ENCODE measurements at regions not wholly inside any gene's neighbourhood (a gene's known extent, or its start where the extent isn't known, plus 50 kb on each side); places are given as distances from the start of the nearest gene placed in this dataset.

DNA sequence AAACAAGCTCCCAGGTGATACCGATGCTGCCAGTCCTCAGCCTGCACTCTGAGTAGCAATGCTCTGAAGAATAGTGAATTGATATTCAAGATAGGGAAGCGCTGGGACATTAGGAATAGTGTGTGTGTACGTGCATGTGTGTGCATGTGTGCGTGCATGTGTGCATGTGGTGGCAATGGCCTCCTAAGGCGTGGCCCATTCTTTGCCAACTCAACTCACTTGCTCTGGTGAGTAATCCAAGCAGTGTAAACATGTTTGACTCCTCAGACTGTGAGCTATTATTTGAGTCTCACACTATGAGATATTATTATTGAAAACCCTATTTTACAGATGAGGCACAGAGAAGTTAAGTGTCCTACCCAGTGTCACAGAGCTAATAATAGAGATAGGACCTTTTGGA, 186.6 kb downstream of the RAB11FIP2 start:
- TF ChIP-seq POLR2AphosphoS5 (IDR thresholded peaks at IDR 0.05; ENCODE audit: low read depth) (no peak), JUNB (IDR thresholded peaks at IDR 0.05; ENCODE audit: unreplicated experiment) (no peak), CREB1 (CRISPR knock-in tag; IDR thresholded peaks at IDR 0.05; ENCODE audit: low read depth) (no peak)
- TF ChIP-seq, protein P1, sequence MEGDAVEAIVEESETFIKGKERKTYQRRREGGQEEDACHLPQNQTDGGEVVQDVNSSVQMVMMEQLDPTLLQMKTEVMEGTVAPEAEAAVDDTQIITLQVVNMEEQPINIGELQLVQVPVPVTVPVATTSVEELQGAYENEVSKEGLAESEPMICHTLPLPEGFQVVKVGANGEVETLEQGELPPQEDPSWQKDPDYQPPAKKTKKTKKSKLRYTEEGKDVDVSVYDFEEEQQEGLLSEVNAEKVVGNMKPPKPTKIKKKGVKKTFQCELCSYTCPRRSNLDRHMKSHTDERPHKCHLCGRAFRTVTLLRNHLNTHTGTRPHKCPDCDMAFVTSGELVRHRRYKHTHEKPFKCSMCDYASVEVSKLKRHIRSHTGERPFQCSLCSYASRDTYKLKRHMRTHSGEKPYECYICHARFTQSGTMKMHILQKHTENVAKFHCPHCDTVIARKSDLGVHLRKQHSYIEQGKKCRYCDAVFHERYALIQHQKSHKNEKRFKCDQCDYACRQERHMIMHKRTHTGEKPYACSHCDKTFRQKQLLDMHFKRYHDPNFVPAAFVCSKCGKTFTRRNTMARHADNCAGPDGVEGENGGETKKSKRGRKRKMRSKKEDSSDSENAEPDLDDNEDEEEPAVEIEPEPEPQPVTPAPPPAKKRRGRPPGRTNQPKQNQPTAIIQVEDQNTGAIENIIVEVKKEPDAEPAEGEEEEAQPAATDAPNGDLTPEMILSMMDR (conservative IDR thresholded peaks at IDR 0.05; ENCODE audit: low read depth in 2 of 2) = no peak
- TF ChIP-seq, protein P2, sequence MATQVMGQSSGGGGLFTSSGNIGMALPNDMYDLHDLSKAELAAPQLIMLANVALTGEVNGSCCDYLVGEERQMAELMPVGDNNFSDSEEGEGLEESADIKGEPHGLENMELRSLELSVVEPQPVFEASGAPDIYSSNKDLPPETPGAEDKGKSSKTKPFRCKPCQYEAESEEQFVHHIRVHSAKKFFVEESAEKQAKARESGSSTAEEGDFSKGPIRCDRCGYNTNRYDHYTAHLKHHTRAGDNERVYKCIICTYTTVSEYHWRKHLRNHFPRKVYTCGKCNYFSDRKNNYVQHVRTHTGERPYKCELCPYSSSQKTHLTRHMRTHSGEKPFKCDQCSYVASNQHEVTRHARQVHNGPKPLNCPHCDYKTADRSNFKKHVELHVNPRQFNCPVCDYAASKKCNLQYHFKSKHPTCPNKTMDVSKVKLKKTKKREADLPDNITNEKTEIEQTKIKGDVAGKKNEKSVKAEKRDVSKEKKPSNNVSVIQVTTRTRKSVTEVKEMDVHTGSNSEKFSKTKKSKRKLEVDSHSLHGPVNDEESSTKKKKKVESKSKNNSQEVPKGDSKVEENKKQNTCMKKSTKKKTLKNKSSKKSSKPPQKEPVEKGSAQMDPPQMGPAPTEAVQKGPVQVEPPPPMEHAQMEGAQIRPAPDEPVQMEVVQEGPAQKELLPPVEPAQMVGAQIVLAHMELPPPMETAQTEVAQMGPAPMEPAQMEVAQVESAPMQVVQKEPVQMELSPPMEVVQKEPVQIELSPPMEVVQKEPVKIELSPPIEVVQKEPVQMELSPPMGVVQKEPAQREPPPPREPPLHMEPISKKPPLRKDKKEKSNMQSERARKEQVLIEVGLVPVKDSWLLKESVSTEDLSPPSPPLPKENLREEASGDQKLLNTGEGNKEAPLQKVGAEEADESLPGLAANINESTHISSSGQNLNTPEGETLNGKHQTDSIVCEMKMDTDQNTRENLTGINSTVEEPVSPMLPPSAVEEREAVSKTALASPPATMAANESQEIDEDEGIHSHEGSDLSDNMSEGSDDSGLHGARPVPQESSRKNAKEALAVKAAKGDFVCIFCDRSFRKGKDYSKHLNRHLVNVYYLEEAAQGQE (IDR thresholded peaks at IDR 0.05; ENCODE audit: unreplicated experiment) = no peak

All from GM23338 (cell line).